HPDE6-E6E7 (cell line): ENCODE measurements at regions not wholly inside any gene's neighbourhood (a gene's known extent, or its start where the extent isn't known, plus 50 kb on each side); places are given as distances from the start of the nearest gene placed in this dataset.
A peak's percentile ranks its signal among the peaks of the same experiment; 100 is the strongest.

Experiments used
- DNase-seq: peaks from one replicate; pipeline ENCODE4 v3.0.0; 2011; ENCODE audit warnings: missing footprints; ENCODE audit errors: extremely low spot score

GRCh38 chr11:28621753-28622152 is 513.6 kb downstream of the METTL15 start:
- DNase-seq: no peak

GRCh38 chr11:28619846-28620540 is 511.8 kb downstream of the METTL15 start:
- DNase-seq: peak; percentile 35

- DNase-seq: no peak
Measured at GRCh38 chr11:28618416-28618815, 510.2 kb downstream of the METTL15 start.

GRCh38 chr11:28616160-28616965 is 508.2 kb downstream of the METTL15 start:
- DNase-seq: no peak

GRCh38 chr11:28615542-28615941 is 507.4 kb downstream of the METTL15 start:
- DNase-seq: no peak

- DNase-seq: peak; percentile 31
Measured at GRCh38 chr11:28606930-28607329, 498.7 kb downstream of the METTL15 start.

GRCh38 chr11:28599656-28600055 is 491.5 kb downstream of the METTL15 start:
- DNase-seq: no peak

DNA sequence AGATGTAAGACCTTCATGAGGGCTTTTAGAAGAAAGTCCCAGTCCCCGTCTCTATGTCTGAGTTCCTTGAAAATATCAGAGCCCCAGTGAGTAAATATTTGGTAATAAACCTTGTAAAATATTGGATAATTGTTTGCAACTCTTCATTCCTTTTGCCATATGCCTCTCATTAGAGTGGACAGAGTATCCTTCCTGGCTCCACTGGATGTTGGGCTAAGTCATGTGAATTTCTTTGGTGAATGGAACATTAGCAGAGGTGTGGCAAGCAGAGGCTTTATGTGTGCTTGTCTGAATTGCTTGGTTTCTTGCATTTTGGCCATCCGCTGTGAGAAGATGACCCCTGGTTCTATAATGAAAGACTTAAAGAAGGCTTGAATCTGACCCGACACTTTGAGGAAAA is 490.3 kb downstream of the METTL15 start:
- DNase-seq: no peak

GRCh38 chr11:28596816-28597215 is 488.6 kb downstream of the METTL15 start:
- DNase-seq: no peak

GRCh38 chr11:28592141-28592540 is 484.0 kb downstream of the METTL15 start:
- no peak for DNase-seq

GRCh38 chr11:28584992-28585391 is 476.8 kb downstream of the METTL15 start:
- peak; percentile 9 for DNase-seq

DNA sequence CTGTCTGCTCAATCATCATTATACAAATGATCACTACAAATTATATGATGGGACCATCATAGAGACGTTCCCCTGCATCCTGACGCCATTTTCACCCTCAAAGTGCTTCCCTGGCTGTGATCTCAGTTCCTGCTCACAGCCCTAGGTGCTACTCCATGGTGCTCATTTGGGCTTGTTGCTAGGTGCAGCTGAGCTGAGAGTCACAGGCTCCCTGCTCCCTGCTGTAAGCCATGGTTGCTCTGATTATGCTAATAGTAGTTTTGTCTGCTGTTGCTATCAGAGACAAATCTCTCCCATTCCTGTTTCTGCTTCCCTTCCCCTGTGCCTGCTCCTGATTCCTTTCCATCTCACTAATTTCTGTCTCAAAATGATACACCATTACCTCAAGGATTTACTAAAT is 474.3 kb downstream of the METTL15 start:
- no peak for DNase-seq

GRCh38 chr11:28581286-28582242 is 473.4 kb downstream of the METTL15 start:
- DNase-seq: no peak

- no peak for DNase-seq
Measured at GRCh38 chr11:28571371-28571770, 463.2 kb downstream of the METTL15 start.

DNA sequence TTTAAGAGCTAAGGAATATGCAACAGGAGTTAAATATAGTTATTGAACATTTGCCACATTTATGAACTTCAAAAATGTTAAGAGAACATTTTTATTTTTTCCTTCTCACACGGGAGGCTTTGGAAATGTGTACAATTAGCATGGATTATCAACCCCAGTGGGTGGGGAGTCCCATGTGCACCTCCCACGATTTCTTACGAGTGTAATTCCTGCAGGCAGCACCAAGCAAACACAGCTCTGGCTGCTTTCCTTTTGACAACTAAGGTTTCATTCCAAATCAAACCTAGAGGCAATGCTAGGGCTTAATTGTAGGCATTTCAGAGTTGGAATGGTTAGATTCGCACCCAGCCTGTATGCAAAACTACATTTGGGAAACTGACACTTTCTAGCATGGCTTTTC is 460.9 kb downstream of the METTL15 start:
- DNase-seq: no peak

- DNase-seq: peak; percentile 75
Measured at GRCh38 chr11:28566339-28567089, 458.3 kb downstream of the METTL15 start.

GRCh38 chr11:28559492-28559891 is 451.3 kb downstream of the METTL15 start:
- no peak for DNase-seq

DNA sequence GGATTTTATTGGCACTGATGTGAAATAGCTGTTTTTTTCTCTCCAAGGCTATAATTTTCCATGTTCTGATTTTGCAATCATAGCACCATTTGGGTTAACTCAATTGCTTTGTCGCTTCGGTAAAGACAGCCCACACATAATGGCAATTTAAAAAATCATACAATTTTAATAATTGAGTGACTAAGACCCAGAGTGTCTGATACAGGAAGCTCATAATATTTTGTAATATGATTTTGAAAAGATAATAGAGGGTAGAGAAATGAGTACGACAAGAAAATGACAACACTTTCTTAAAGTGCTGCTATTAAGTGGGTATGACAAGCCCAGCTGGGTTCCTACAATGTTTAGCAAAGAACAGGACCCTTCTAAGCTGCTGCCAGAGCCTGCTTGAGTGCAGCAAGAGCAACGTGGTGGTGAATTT is 439.1 kb downstream of the METTL15 start:
- no peak for DNase-seq

DNA sequence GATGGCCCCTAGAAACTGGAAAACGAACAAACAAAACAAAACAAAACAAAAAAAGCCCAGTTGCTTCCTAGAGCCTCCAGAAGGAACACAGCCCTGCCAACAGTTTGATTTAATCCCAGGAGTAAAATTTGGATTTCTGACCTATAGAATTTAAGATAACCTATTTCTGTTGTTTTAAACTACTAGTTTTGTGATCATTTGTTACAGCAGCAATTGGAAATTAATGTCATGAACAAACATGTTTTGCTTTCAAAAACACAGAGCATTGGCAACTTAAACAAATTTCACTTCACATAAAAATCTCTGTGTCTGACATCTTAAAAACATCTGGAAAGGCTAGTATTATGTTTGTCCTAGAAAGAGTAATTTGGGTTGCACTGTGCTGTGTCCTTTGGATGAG is 437.3 kb downstream of the METTL15 start:
- DNase-seq: no peak

DNA sequence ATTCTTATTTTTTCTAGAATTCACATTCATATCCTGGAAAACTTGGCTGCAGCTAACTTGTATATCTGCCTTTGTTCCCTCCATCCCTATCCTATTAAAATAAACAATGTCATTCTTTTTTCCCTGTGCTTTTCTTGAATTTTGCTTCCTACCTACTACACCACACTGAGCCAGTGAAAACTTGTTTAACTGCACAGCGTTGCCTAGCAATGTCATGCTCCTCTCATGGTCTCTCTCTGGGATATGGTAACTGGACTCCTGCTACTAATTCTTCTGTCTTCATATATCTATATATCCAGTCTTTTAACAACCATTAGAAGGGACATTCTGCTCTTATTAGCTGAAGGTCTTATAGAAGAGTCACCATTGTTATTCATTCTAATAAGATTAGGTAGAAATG is 434.4 kb downstream of the METTL15 start:
- no peak for DNase-seq
